RWPE1 (cell line): ENCODE measurements at regions not wholly inside any gene's neighbourhood (a gene's known extent, or its start where the extent isn't known, plus 50 kb on each side); places are given as distances from the start of the nearest gene placed in this dataset.
"Not testable (repeated sequence)": the region's sequence is repeated elsewhere in the genome, so short reads cannot be mapped to it uniquely, and the experiment has no call there.

Experiments
- CTCF ChIA-PET: fragments of 350-600 bp; sonication (Branson Sonifier 250); formaldehyde crosslinking; extraction: SDS; loops from one replicate; lab custom pipeline; 2021; lab: Yijun Ruan, JAX
- POLR2A ChIA-PET: fragments of 400-600 bp; formaldehyde crosslinking; extraction: SDS; loops from one replicate; lab custom pipeline; 2020; ENCODE audit warnings: antibody characterized with exemption; ENCODE audit not compliant: low non-redundant PET; lab: Yijun Ruan, JAX
- DNase-seq: peaks from one replicate; pipeline ENCODE4 v3.0.0; 2012; ENCODE audit warnings: low spot score
- H3K27ac ChIP-seq: fragments of 450-650 bp; 2 replicates; pipeline ENCODE4 v1.5.1; 2017
- TF ChIP-seq, protein P1 (sequence below): fragments of 450-650 bp; conservative IDR thresholded peaks from 2 replicates; pipeline ENCODE4 v1.5.1; 2017; ENCODE audit warnings: low read depth, mild to moderate bottlenecking

DNA sequence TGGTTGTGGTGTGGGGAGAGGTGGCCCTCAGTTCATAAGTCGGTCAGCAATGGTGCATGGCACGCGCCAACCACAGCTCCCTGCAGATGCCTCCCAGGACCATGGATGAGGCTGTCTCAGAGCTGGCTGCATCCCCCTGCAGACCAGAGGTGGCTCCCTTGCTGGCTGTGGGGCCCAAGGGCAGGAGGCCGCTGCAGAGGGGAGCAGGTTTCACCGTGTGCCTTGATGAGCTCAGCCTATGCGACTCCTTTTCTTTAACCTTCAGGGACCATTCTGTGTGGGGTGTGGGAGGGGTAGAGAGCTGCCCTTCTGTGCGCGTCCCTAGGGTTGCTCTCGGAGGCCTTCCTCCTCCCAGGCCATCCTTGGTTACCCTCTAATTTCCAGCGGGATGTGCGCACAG lies 152.4 kb downstream of the ACTR3B start:
- POLR2A ChIA-PET = no interaction called here
- DNase-seq = no peak
- H3K27ac ChIP-seq = no peak overlapping the region
- TF ChIP-seq, protein P1, sequence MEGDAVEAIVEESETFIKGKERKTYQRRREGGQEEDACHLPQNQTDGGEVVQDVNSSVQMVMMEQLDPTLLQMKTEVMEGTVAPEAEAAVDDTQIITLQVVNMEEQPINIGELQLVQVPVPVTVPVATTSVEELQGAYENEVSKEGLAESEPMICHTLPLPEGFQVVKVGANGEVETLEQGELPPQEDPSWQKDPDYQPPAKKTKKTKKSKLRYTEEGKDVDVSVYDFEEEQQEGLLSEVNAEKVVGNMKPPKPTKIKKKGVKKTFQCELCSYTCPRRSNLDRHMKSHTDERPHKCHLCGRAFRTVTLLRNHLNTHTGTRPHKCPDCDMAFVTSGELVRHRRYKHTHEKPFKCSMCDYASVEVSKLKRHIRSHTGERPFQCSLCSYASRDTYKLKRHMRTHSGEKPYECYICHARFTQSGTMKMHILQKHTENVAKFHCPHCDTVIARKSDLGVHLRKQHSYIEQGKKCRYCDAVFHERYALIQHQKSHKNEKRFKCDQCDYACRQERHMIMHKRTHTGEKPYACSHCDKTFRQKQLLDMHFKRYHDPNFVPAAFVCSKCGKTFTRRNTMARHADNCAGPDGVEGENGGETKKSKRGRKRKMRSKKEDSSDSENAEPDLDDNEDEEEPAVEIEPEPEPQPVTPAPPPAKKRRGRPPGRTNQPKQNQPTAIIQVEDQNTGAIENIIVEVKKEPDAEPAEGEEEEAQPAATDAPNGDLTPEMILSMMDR = no peak
- CTCF ChIA-PET = no interaction called here

DNA sequence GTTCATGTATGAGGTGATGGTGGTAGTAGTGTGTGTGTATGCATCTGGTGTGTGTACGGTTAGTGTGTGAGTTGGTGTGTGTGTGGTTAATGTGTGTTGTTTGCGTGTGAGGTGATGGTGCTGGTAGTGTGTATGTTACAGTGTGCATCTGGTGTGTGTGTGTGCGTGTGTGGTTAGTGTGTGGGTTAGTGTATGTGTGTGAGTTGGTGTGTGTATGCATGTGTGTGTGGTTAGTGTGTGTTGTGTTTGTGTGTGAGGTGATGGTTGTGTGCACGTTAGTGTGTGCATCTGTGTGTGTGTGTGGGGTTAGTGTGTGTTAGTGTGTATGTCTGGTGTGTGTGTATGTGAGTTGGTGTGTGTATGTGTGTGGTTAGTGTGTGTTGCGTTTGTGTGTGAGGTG lies 153.0 kb downstream of the ACTR3B start:
- CTCF ChIA-PET = no interaction called here
- DNase-seq = no peak
- no peak overlapping the region for H3K27ac ChIP-seq
- TF ChIP-seq, protein P1 = no peak
- POLR2A ChIA-PET = interaction anchor here (0.7 kb wide), 1 partner anchor 9 kb away, joined by 4 read pairs; no protein-coding TSS in a partner anchor

DNA sequence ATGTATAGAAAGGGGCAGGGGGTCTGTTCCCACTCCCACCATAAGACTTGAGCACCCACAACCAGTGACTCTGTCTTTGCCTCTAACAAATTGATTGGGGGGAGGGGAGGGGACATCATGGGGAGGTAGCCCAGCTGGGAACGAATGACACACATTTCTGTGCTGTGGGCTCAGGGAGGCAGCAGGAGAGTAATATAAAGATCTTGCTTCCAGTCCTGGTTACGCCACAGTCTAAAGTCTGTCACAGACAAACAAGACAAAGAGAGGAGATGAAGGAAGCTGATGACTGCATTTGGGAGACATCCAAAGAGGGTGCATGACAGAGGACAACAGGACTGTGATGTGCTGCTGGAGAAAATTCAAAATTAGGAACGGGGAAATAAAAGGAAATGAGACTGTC lies 153.9 kb downstream of the ACTR3B start:
- no peak overlapping the region for H3K27ac ChIP-seq
- no peak for DNase-seq
- ChIA-PET POLR2A (interaction anchor here (0.7 kb wide), 1 partner anchor 10 kb away, joined by 4 read pairs; no protein-coding TSS in a partner anchor), CTCF (no interaction called here)
- TF ChIP-seq, protein P1 = no peak

DNA sequence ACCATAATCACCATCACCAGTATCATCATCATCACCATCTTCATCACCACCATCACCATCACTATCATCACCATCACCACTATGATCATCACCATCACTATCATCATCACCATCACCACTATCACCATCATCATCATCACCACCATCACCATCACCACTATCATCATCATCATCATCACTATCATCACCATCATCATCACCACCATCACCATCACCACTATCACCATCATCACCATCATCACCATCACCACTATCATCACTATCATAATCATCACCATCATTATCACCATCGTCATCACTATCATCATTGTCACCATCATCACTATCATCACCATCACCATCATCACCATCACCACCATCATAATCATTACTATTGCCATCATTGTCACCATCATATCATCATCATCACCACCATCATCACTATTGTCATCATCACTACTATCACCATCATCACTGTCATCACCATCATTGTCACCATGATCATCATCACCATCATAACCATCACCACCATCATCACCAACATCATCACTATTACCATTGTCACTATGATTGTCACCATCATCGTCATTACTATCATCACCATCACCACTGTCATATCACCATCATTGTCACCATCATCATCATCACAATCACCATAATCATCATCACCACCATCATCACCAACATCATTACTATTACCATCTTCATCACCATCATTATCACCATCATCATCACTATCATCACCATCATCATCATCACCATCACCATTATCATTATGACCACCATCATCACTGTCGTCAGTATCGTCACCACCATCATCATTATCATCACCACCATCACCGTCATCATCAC lies 154.7 kb downstream of the ACTR3B start:
- H3K27ac ChIP-seq = no peak overlapping the region
- ChIA-PET CTCF (no interaction called here), POLR2A (no interaction called here)
- DNase-seq = no peak
- TF ChIP-seq, protein P1 = no peak

DNA sequence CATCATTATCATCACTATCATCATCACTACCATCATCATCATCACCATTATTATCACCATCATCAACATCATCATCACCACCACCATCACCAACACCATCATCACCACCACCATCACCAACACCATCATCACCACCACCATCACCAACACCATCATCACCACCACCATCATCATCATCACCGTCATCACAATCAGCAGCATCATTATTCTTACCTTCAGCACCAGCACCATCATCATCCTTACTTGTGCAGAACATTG lies 155.2 kb downstream of the ACTR3B start:
- POLR2A ChIA-PET, DNase-seq, H3K27ac ChIP-seq, CTCF ChIA-PET: not testable (repeated sequence)

DNA sequence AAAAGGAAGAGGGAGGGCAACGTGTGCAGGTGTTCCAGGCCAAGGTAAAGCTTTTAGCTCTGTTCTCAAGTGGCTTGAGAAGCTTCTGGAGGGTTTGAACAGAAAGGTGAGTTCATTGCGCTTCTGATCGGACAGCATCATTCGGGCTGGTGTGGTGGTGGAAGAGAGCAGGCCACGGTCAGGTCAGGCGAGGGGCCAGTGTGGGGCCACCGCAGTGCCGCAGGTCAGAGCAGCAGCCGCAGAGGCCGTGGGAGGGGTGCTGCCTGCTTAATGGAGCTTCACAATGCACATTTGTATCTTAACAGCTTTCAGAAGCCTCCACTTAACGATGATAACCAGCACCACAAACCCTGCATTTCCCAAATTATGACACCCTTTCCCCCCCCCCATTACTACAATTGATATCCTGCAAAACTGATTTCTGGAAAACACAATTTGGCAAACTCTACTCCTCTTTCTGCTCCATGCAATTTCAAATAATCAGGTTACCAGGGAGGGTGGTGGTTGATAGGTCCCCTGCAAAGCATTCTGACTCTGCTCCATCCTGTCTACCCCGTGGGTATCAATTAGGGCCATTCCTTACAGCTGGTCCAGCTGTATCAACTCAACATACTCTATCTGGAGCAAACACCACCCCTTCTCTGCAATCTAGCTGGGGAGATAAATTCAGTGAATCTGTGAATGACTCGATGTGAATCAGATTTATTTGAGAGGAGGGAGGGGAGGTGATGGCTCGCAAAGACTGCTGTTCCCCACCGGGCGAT lies 162.9 kb downstream of the ACTR3B start:
- CTCF ChIA-PET = no interaction called here
- TF ChIP-seq, protein P1 = no peak
- POLR2A ChIA-PET = no interaction called here
- no peak overlapping the region for H3K27ac ChIP-seq
- DNase-seq = no peak

DNA sequence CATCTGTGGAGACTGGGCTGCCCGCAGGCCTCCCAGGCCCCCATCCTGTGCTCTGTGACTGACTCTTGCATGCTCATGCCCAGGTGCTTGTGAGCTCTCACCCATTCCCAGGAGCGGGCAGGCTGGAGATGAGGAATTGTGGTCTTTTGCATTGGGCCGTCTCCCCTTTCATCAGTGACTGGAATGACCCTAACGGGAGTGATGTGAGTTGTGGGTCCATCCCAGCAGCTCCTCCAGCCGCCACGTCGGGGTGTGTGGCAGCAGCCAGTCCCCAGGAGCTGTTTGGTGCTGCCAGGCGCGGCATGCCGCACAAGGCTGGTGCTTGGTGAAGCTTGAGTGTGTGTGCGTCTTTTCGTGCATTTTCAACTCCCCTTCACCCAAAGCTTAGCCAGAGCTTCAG lies 164.2 kb downstream of the ACTR3B start:
- ChIA-PET CTCF (interaction anchor here (0.7 kb wide), 1 partner anchor 291 kb away, joined by 5 read pairs; no protein-coding TSS in a partner anchor), POLR2A (no interaction called here)
- no peak overlapping the region for H3K27ac ChIP-seq
- no peak for DNase-seq
- TF ChIP-seq, protein P1 = no peak
